IMR-90 (cell line): ENCODE measurements at regions not wholly inside any gene's neighbourhood (a gene's known extent, or its start where the extent isn't known, plus 50 kb on each side); places are given as distances from the start of the nearest gene placed in this dataset.

Experiments used
- ATAC-seq: fragments of 200-7000 bp; cut with Tn5 transposase; 2 replicates; pipeline ENCODE4 v1.9.1; 2020; ENCODE audit warnings: low read depth, mild to moderate bottlenecking, moderate library complexity
- BruUV-seq: library from RNA; stranded (reverse); fragments of 400-500 nt; replicated peaks from 2 replicates; lab custom pipeline; 2021; lab: Mats Ljungman, UMichigan
- CTCF ChIA-PET: fragments of 300-600 bp; formaldehyde crosslinking; extraction: SDS; loops from one replicate; lab custom pipeline; 2021; ENCODE audit warnings: antibody characterized with exemption; lab: Yijun Ruan, JAX
- POLR2A ChIA-PET: fragments of 300-600 bp; sonication (Branson Sonifier 250); formaldehyde crosslinking; loops from one replicate; lab custom pipeline; 2022; ENCODE audit warnings: antibody characterized with exemption; ENCODE audit not compliant: unreplicated experiment; lab: Charles Lee
- DNase-seq: peaks from one replicate; pipeline ENCODE4 v3.0.0; 2013
- H2AFZ ChIP-seq: replicated peaks from 2 replicates; pipeline ENCODE3; 2013; ENCODE audit warnings: low read length, mild to moderate bottlenecking; ENCODE audit not compliant: poor library complexity
- H2AK5ac ChIP-seq: 2 replicates; pipeline ENCODE4 v1.6.1; 2013; ENCODE audit warnings: low read depth, low read length, inconsistent platforms
- H2AK9ac ChIP-seq: replicated peaks from 2 replicates; pipeline ENCODE3; 2013; ENCODE audit warnings: mild to moderate bottlenecking, low read depth, low read length, moderate library complexity; ENCODE audit not compliant: poor library complexity
- H2BK120ac ChIP-seq: 2 replicates; pipeline ENCODE4 v1.6.1; 2013; ENCODE audit warnings: low read depth, low read length, inconsistent platforms
- H2BK15ac ChIP-seq: 3 replicates; pipeline ENCODE4 v1.6.1; 2013; ENCODE audit warnings: low read depth, low read length, inconsistent platforms
- H2BK20ac ChIP-seq: 2 replicates; pipeline ENCODE4 v1.6.1; 2013; ENCODE audit warnings: low read depth, mild to moderate bottlenecking, inconsistent platforms, low read length, moderate library complexity
- H2BK5ac ChIP-seq: 2 replicates; pipeline ENCODE4 v1.6.1; 2013; ENCODE audit warnings: mild to moderate bottlenecking, low read depth, low read length, inconsistent platforms; ENCODE audit not compliant: poor library complexity, severe bottlenecking
- H3K14ac ChIP-seq: replicated peaks from 2 replicates; pipeline ENCODE4 v1.6.1; 2013; ENCODE audit warnings: low read depth, low read length, inconsistent platforms
- H3K18ac ChIP-seq: 2 replicates; pipeline ENCODE4 v1.6.1; 2013; ENCODE audit warnings: low read depth, low read length, control low read depth
- H3K23ac ChIP-seq: 2 replicates; pipeline ENCODE4 v1.6.1; 2013; ENCODE audit warnings: low read depth, low read length, inconsistent platforms
- H3K27ac ChIP-seq: 2 replicates; pipeline ENCODE4 v1.5.1; 2013; ENCODE audit warnings: mild to moderate bottlenecking, control low read depth, low read length; ENCODE audit not compliant: insufficient read depth
- H3K27me3 ChIP-seq: 2 replicates; pipeline ENCODE4 v1.6.1; 2013; ENCODE audit warnings: low read length; ENCODE audit not compliant: control insufficient read depth, insufficient read depth
- H3K36me3 ChIP-seq: 2 replicates; pipeline ENCODE4 v1.6.1; 2013; ENCODE audit warnings: low read length, mixed read lengths; ENCODE audit not compliant: control insufficient read depth, insufficient read depth
- H3K4ac ChIP-seq: 2 replicates; pipeline ENCODE4 v1.6.1; 2013; ENCODE audit warnings: low read depth, low read length, inconsistent platforms
- H3K4me1 ChIP-seq: 2 replicates; pipeline ENCODE4 v1.6.1; 2013; ENCODE audit warnings: low read length, mixed read lengths; ENCODE audit not compliant: control insufficient read depth, insufficient read depth
- H3K4me2 ChIP-seq: 2 replicates; pipeline ENCODE4 v1.6.1; 2013; ENCODE audit warnings: low read depth, mild to moderate bottlenecking, control low read depth, low read length, moderate library complexity
- H3K4me3 ChIP-seq: 2 replicates; pipeline ENCODE4 v1.5.1; 2013; ENCODE audit warnings: low read depth, mild to moderate bottlenecking, control low read depth, low read length, moderate library complexity; ENCODE audit not compliant: insufficient read depth
- H3K56ac ChIP-seq: 2 replicates; pipeline ENCODE4 v1.6.1; 2013; ENCODE audit warnings: low read length, inconsistent platforms; ENCODE audit not compliant: insufficient read depth; ENCODE audit errors: extremely low read depth
- H3K79me1 ChIP-seq, 2 experiments: 2 replicates each; pipeline ENCODE4 v1.6.1; 2013; ENCODE audit warnings: low read length in 2 of 2, inconsistent platforms in 1 of 2, low read depth in 1 of 2
- H3K9ac ChIP-seq: 2 replicates; pipeline ENCODE4 v1.6.1; 2013; ENCODE audit warnings: low read depth, low read length, control low read depth
- H3K9me1 ChIP-seq: 2 replicates; pipeline ENCODE4 v1.6.1; 2013; ENCODE audit warnings: low read length, inconsistent platforms; ENCODE audit not compliant: insufficient read depth
- H3K9me3 ChIP-seq: 2 replicates; pipeline ENCODE4 v1.6.1; 2013; ENCODE audit warnings: low read length; ENCODE audit not compliant: control insufficient read depth, insufficient read depth
- H4K20me1 ChIP-seq: 2 replicates; pipeline ENCODE4 v1.6.1; 2013; ENCODE audit warnings: low read length, inconsistent platforms; ENCODE audit not compliant: insufficient read depth
- H4K5ac ChIP-seq: 2 replicates; pipeline ENCODE4 v1.6.1; 2013; ENCODE audit warnings: mild to moderate bottlenecking, low read depth, low read length, control low read depth
- H4K8ac ChIP-seq, 2 experiments: 2 replicates each; pipeline ENCODE4 v1.6.1; 2013; ENCODE audit warnings: low read depth in 2 of 2, low read length in 2 of 2, control low read depth in 1 of 2, inconsistent platforms in 1 of 2
- H4K91ac ChIP-seq: 2 replicates; pipeline ENCODE4 v1.6.1; 2013; ENCODE audit warnings: low read depth, low read length, inconsistent platforms; ENCODE audit not compliant: insufficient read depth
- CHD1 ChIP-seq: IDR thresholded peaks from 2 replicates; pipeline ENCODE4 v1.6.1; 2012; ENCODE audit warnings: low read depth, low read length, improper control_type of control experiment
- CTCF ChIP-seq: conservative IDR thresholded peaks from 2 replicates; pipeline ENCODE4 v1.5.1; 2012; ENCODE audit warnings: mild to moderate bottlenecking, low read depth, low read length, improper control_type of control experiment
- ELK1 ChIP-seq: fragments of 150-350 bp; IDR thresholded peaks from 2 replicates; pipeline ENCODE4 v1.6.1; 2016; ENCODE audit warnings: low read depth, mild to moderate bottlenecking, low read length, moderate library complexity, borderline replicate concordance
- MXI1 ChIP-seq: IDR thresholded peaks from 2 replicates; pipeline ENCODE4 v1.6.1; 2012; ENCODE audit warnings: low read depth, mild to moderate bottlenecking, low read length, moderate library complexity, borderline replicate concordance
- NFE2L2 ChIP-seq: fragments of 150-350 bp; IDR thresholded peaks from 2 replicates; pipeline ENCODE4 v1.6.1; 2016; ENCODE audit warnings: low read depth, mild to moderate bottlenecking, low read length
- RAD21 ChIP-seq: IDR thresholded peaks from 2 replicates; pipeline ENCODE4 v1.6.1; 2012; ENCODE audit warnings: low read length, improper control_type of control experiment
- USF2 ChIP-seq: fragments of 150-350 bp; IDR thresholded peaks from 2 replicates; pipeline ENCODE4 v1.6.1; 2017; ENCODE audit warnings: mild to moderate bottlenecking, antibody characterized with exemption, low read length, low read depth
- WGBS, 2 experiments: methylation state at CpG; one replicate each; pipeline versions ENCODE4 v1.1.5 to v1.1.7; 2013; ENCODE audit warnings: missing lambda C conversion rate in 2 of 2; ENCODE audit not compliant: insufficient read length in 1 of 2; ENCODE audit errors: extremely low coverage in 2 of 2; 5-methylcytosine and 5-hydroxymethylcytosine counted together
- dilution Hi-C: fragments of 300-500 bp; cut with HindIII; formaldehyde crosslinking; loops from one replicate; pipeline ENCODE4 v1.14.3; 2018; ENCODE audit warnings: low sequenced_read_pairs; ENCODE audit not compliant: unreplicated experiment
- in situ Hi-C: fragments of 300-500 bp; cut with MboI; formaldehyde crosslinking; loops from 3 replicates; pipeline ENCODE4 v1.14.3; 2019; ENCODE audit warnings: low sequenced_read_pairs, inconsistent platforms, mixed read lengths
- intact Hi-C: fragments of 100-400 bp; cut with micrococcal nuclease; formaldehyde crosslinking; loops from 2 replicates; pipeline ENCODE4 v1.10.0; 2022

- Histone ChIP-seq H3K4me3 (no peak overlapping the region), H3K4ac (no peak overlapping the region), H3K4me1 (no peaks in the 10 kb centered on the region), H2AK9ac (no peak overlapping the region), H3K79me1 (no peaks in the 10 kb centered on the region), H2BK20ac (no peak overlapping the region), H3K9me1 (no peaks in the 10 kb centered on the region), H3K56ac (no peak overlapping the region), H4K5ac (no peak overlapping the region), H2AFZ (no peak overlapping the region), H2BK15ac (no peak overlapping the region), H4K91ac (no peak overlapping the region), H3K23ac (no peak overlapping the region), H3K27me3 (no peaks in the 10 kb centered on the region), H4K8ac (no peak overlapping the region), H3K9ac (no peak overlapping the region), H3K9me3 (no peaks in the 10 kb centered on the region), H3K36me3 (no peaks in the 10 kb centered on the region), H3K14ac (no peak overlapping the region), H3K18ac (no peak overlapping the region), H2AK5ac (no peak overlapping the region), H3K4me2 (no peak overlapping the region), H3K27ac (no peak overlapping the region), H4K20me1 (no peaks in the 10 kb centered on the region), H2BK5ac (no peak overlapping the region), H2BK120ac (no peak overlapping the region)
- dilution Hi-C loops, result no loop called here
- CTCF ChIA-PET, result no interaction called here
- TF ChIP-seq RAD21 (no peak), ELK1 (no peak), CHD1 (no peak), USF2 (no peak), NFE2L2 (no peak), CTCF (no peak), MXI1 (no peak)
- DNase-seq (no peak), ATAC-seq (no peak)
- WGBS, 2 experiments, result no CpG with 5 or more reads among the region's 1 CpG
- intact Hi-C loops, result no loop called here
- in situ Hi-C loops, result no loop called here
- POLR2A ChIA-PET, result no interaction called here
- BruUV-seq, result no TSS peak
These were observed 221.5 kb upstream of the FAM174A start for GRCh38 chr5:100313657-100314056.
